T-helper 2 cell treated with Interferon-gamma antibody and Interleukin-4, amounts not matched to agents 100 ng/mL and 5 ng/mL, for 36 hours (primary cell): ENCODE measurements at regions not wholly inside any gene's neighbourhood (a gene's known extent, or its start where the extent isn't known, plus 50 kb on each side); places are given as distances from the start of the nearest gene placed in this dataset.

Experiments used
- intact Hi-C: fragments of 100-400 bp; cut with micrococcal nuclease; formaldehyde crosslinking; loops from one replicate; pipeline ENCODE4 v1.15.1; 2023

GRCh38 chr13:109371066-109371465 is 415.3 kb downstream of the IRS2 start:
- intact Hi-C loops = no loop called here

GRCh38 chr13:109370496-109370895 is 415.9 kb downstream of the IRS2 start:
- intact Hi-C loops = no loop called here

GRCh38 chr13:109369353-109370052 is 416.9 kb downstream of the IRS2 start:
- intact Hi-C loops = no loop called here

- intact Hi-C loops = no loop called here
These were observed 418.2 kb downstream of the IRS2 start for GRCh38 chr13:109368230-109368629.

- intact Hi-C loops = no loop called here
These were observed 419.9 kb downstream of the IRS2 start for GRCh38 chr13:109366525-109366924.

GRCh38 chr13:109363431-109363830 is 423.0 kb downstream of the IRS2 start:
- intact Hi-C loops = no loop called here

GRCh38 chr13:109362616-109363015 is 423.8 kb downstream of the IRS2 start:
- intact Hi-C loops = no loop called here

- intact Hi-C loops = no loop called here
These were observed 424.7 kb downstream of the IRS2 start for GRCh38 chr13:109361562-109362289.

GRCh38 chr13:109357751-109358471 is 428.5 kb downstream of the IRS2 start:
- intact Hi-C loops = no loop called here

- intact Hi-C loops = no loop called here
These were observed 430.4 kb downstream of the IRS2 start for GRCh38 chr13:109355875-109356434.

GRCh38 chr13:109355166-109355565 is 431.2 kb downstream of the IRS2 start:
- intact Hi-C loops = no loop called here

GRCh38 chr13:109351236-109351635 is 435.1 kb downstream of the IRS2 start:
- intact Hi-C loops = no loop called here

GRCh38 chr13:109348519-109349258 is 437.7 kb downstream of the IRS2 start:
- intact Hi-C loops = no loop called here

- intact Hi-C loops = no loop called here
These were observed 440.3 kb downstream of the IRS2 start for GRCh38 chr13:109346060-109346459.

- intact Hi-C loops = no loop called here
These were observed 440.9 kb downstream of the IRS2 start for GRCh38 chr13:109345433-109345941.

GRCh38 chr13:109344552-109345157 is 441.7 kb downstream of the IRS2 start:
- intact Hi-C loops = no loop called here

- intact Hi-C loops = no loop called here
These were observed 449.7 kb downstream of the IRS2 start for GRCh38 chr13:109336730-109337129.

- intact Hi-C loops = no loop called here
These were observed 452.3 kb downstream of the IRS2 start for GRCh38 chr13:109333893-109334651.

- intact Hi-C loops = no loop called here
These were observed 453.6 kb downstream of the IRS2 start for GRCh38 chr13:109332506-109333499.
